SU-DHL-6 (cell line): ENCODE measurements at regions not wholly inside any gene's neighbourhood (a gene's known extent, or its start where the extent isn't known, plus 50 kb on each side); places are given as distances from the start of the nearest gene placed in this dataset.

Experiments
- H2AFZ ChIP-seq: fragments of 200-600 bp; sonication (generic); 2 replicates; pipeline ENCODE4 v1.6.1; 2014; ENCODE audit warnings: low read depth, mild to moderate bottlenecking, moderate library complexity, mixed read lengths, antibody characterized with exemption, low read length; ENCODE audit not compliant: severe bottlenecking
- H3F3A ChIP-seq: fragments of 200-600 bp; shearing (Covaris generic); 2 replicates; pipeline ENCODE4 v1.6.0; 2016; ENCODE audit warnings: antibody characterized with exemption, mild to moderate bottlenecking; ENCODE audit not compliant: insufficient read depth
- H3K27ac ChIP-seq: fragments of 200-600 bp; sonication (generic); 2 replicates; pipeline ENCODE4 v1.5.1; 2016; ENCODE audit warnings: low read depth, mild to moderate bottlenecking, low read length, moderate library complexity, mixed read lengths
- H3K27me3 ChIP-seq: fragments of 200-600 bp; sonication (generic), shearing (Covaris generic); 2 replicates; pipeline ENCODE4 v1.6.0; 2014; ENCODE audit warnings: mild to moderate bottlenecking, low read length
- H3K36me3 ChIP-seq: fragments of 200-600 bp; sonication (generic); 2 replicates; pipeline ENCODE4 v1.6.1; 2014; ENCODE audit warnings: mild to moderate bottlenecking, low read length, mixed read lengths
- H3K4me2 ChIP-seq: fragments of 300-600, 200-600 bp; shearing (Covaris generic), sonication (generic); 2 replicates; pipeline ENCODE4 v1.6.0; 2014; ENCODE audit warnings: low read length, low read depth, mild to moderate bottlenecking; ENCODE audit not compliant: poor library complexity, severe bottlenecking
- H3K4me3 ChIP-seq: fragments of 200-600 bp; sonication (generic); 2 replicates; pipeline ENCODE4 v1.5.1; 2014; ENCODE audit warnings: antibody characterized with exemption, low read length, mild to moderate bottlenecking, mixed read lengths; ENCODE audit not compliant: insufficient read depth, poor library complexity, severe bottlenecking
- H3K79me2 ChIP-seq: fragments of 200-600 bp; sonication (generic); 2 replicates; pipeline ENCODE4 v1.6.1; 2014; ENCODE audit warnings: mild to moderate bottlenecking, low read length, moderate library complexity; ENCODE audit not compliant: insufficient read depth
- H3K9ac ChIP-seq: fragments of 200-600 bp; sonication (generic); 2 replicates; pipeline ENCODE4 v1.7.0; 2014; ENCODE audit warnings: mild to moderate bottlenecking, low read length
- H3K9me2 ChIP-seq: fragments of 200-600 bp; sonication (generic); replicated peaks from 2 replicates; pipeline ENCODE4 v1.6.1; 2014; ENCODE audit warnings: low read length; ENCODE audit not compliant: insufficient read depth
- H3K9me3 ChIP-seq: fragments of 200-600 bp; sonication (generic); 2 replicates; pipeline ENCODE4 v1.6.1; 2014; ENCODE audit warnings: low read length, mixed read lengths; ENCODE audit not compliant: insufficient read depth
- H4K20me1 ChIP-seq: fragments of 200-600 bp; sonication (generic); 2 replicates; pipeline ENCODE4 v1.6.1; 2014; ENCODE audit warnings: low read depth, mild to moderate bottlenecking, antibody characterized with exemption, low read length, moderate library complexity, mixed read lengths
- CTCF ChIP-seq: fragments of 200-600 bp; sonication (generic); IDR thresholded peaks from one replicate; pipeline ENCODE4 v1.5.1; 2017; ENCODE audit warnings: antibody characterized with exemption, mild to moderate bottlenecking, low read length, moderate library complexity; ENCODE audit not compliant: insufficient read depth, poor library complexity, severe bottlenecking
- EZH2phosphoT487 ChIP-seq: fragments of 200-600 bp; sonication (generic), shearing (Covaris generic); conservative IDR thresholded peaks from 2 replicates; pipeline ENCODE4 v1.6.1; 2018; ENCODE audit warnings: mild to moderate bottlenecking, antibody characterized with exemption, low read length, moderate library complexity, mixed read lengths

- TF ChIP-seq CTCF (no peak), EZH2phosphoT487 (no peak)
Observed at GRCh38 chr3:107992976-107993684, 97.7 kb downstream of the CD47 start.

GRCh38 chr3:107990926-107991325 lies 99.9 kb downstream of the CD47 start:
- TF ChIP-seq EZH2phosphoT487 (no peak), CTCF (no peak)
- Histone ChIP-seq H4K20me1 (no peaks in the 10 kb centered on the region), H3K9me3 (no peaks in the 10 kb centered on the region), H3K36me3 (no peaks in the 10 kb centered on the region), H3K27ac (no peak overlapping the region), H3K4me3 (no peak overlapping the region), H3K9ac (no peak overlapping the region), H3K27me3 (no peaks in the 10 kb centered on the region), H3F3A (no peaks in the 10 kb centered on the region), H3K9me2 (no peaks in the 10 kb centered on the region), H3K4me2 (no peak overlapping the region), H2AFZ (no peak overlapping the region), H3K79me2 (no peaks in the 10 kb centered on the region)

More at GRCh38 chr3:107992976-107993684, 97.7 kb downstream of the CD47 start:
- H3K79me2 ChIP-seq: no peaks in the 10 kb centered on the region
- no peak overlapping the region for H3K27ac ChIP-seq
- H4K20me1 ChIP-seq: no peaks in the 10 kb centered on the region
- H3K9me2 ChIP-seq: no peaks in the 10 kb centered on the region
- no peak overlapping the region for H2AFZ ChIP-seq
- H3K36me3 ChIP-seq: no peaks in the 10 kb centered on the region
- H3F3A ChIP-seq: no peaks in the 10 kb centered on the region
- no peak overlapping the region for H3K4me2 ChIP-seq
- H3K9me3 ChIP-seq: no peaks in the 10 kb centered on the region
- H3K27me3 ChIP-seq: no peaks in the 10 kb centered on the region
- no peak overlapping the region for H3K4me3 ChIP-seq
- no peak overlapping the region for H3K9ac ChIP-seq

- Histone ChIP-seq H3K79me2 (no peaks in the 10 kb centered on the region), H3K9ac (no peak overlapping the region), H2AFZ (no peak overlapping the region), H3K4me2 (no peak overlapping the region), H3F3A (no peaks in the 10 kb centered on the region), H4K20me1 (no peaks in the 10 kb centered on the region), H3K4me3 (no peak overlapping the region), H3K27ac (no peak overlapping the region), H3K27me3 (no peaks in the 10 kb centered on the region), H3K9me2 (no peaks in the 10 kb centered on the region), H3K9me3 (no peaks in the 10 kb centered on the region), H3K36me3 (no peaks in the 10 kb centered on the region)
- TF ChIP-seq EZH2phosphoT487: no peak
- no peak for TF ChIP-seq CTCF
Observed at GRCh38 chr3:107990433-107990832, 100.4 kb downstream of the CD47 start.
